CD14-positive monocyte (primary cell): ENCODE measurements at regions not wholly inside any gene's neighbourhood (a gene's known extent, or its start where the extent isn't known, plus 50 kb on each side); places are given as distances from the start of the nearest gene placed in this dataset.

Source experiments
- DNase-seq, 3 donors: peaks; one replicate each; pipeline ENCODE4 v3.0.0-alpha.2; 2011 to 2022
- H2AFZ ChIP-seq: 2 replicates; pipeline ENCODE4 v1.6.0; 2012; ENCODE audit warnings: mild to moderate bottlenecking, low read depth, low read length, inconsistent platforms; ENCODE audit not compliant: insufficient read depth, poor library complexity, severe bottlenecking
- H3K27ac ChIP-seq, 2 donors: 1 replicate in 1 of 2; 2 replicates in 1 of 2; pipeline ENCODE4 v1.5.1; 2012 to 2013; ENCODE audit warnings: low read length in 2 of 2, control low read depth in 1 of 2, inconsistent platforms in 1 of 2, low read depth in 1 of 2, mild to moderate bottlenecking in 1 of 2
- H3K27me3 ChIP-seq, 2 donors: one replicate each; pipeline versions ENCODE4 v1.6.0 to v1.6.1; 2011 to 2013; ENCODE audit warnings: low read length in 2 of 2; ENCODE audit not compliant: control insufficient read depth in 2 of 2, insufficient read depth in 2 of 2
- H3K36me3 ChIP-seq, 2 donors: replicated peaks in 1 of 2; 1 replicate in 1 of 2; 2 replicates in 1 of 2; pipeline versions ENCODE4 v1.5.1 to v1.6.1; 2012 to 2013; ENCODE audit warnings: low read length in 2 of 2, control low read depth in 1 of 2, inconsistent platforms in 1 of 2, mild to moderate bottlenecking in 1 of 2; ENCODE audit not compliant: insufficient read depth in 2 of 2, control insufficient read depth in 1 of 2
- H3K4me1 ChIP-seq, 2 donors: 1 replicate in 1 of 2; 2 replicates in 1 of 2; pipeline versions ENCODE4 v1.5.1 to v1.6.1; 2012 to 2013; ENCODE audit warnings: low read length in 2 of 2, control low read depth in 1 of 2, inconsistent platforms in 1 of 2, mild to moderate bottlenecking in 1 of 2, moderate library complexity in 1 of 2; ENCODE audit not compliant: insufficient read depth in 2 of 2, control insufficient read depth in 1 of 2
- H3K4me2 ChIP-seq: replicated peaks from 2 replicates; pipeline ENCODE3; 2012; ENCODE audit warnings: low read length, moderate library complexity, mild to moderate bottlenecking; ENCODE audit not compliant: poor library complexity, severe bottlenecking; ENCODE audit errors: extremely low read depth
- H3K4me3 ChIP-seq, 3 experiments: fragments of 200-600 bp in 1 of 3; sonication (generic) in 1 of 3; replicated peaks in 1 of 3; 1 replicate in 2 of 3; 2 replicates in 1 of 3; pipeline ENCODE4 v1.5.1; 2011 to 2013; ENCODE audit warnings: low read length in 3 of 3, mild to moderate bottlenecking in 3 of 3, control low read depth in 2 of 3, low read depth in 2 of 3, inconsistent platforms in 1 of 3, moderate library complexity in 1 of 3
- H3K79me2 ChIP-seq: 2 replicates; pipeline ENCODE4 v1.6.0; 2012; ENCODE audit warnings: mild to moderate bottlenecking, control low read depth, inconsistent platforms, low read length, moderate library complexity; ENCODE audit not compliant: insufficient read depth
- H3K9ac ChIP-seq: 2 replicates; pipeline ENCODE4 v1.6.0; 2017; ENCODE audit warnings: low read length, mild to moderate bottlenecking; ENCODE audit not compliant: insufficient read depth, poor library complexity, severe bottlenecking
- H3K9me3 ChIP-seq, 2 donors: replicated peaks in 1 of 2; 1 replicate in 1 of 2; 2 replicates in 1 of 2; pipeline versions ENCODE4 v1.5.1 to v1.6.1; 2012 to 2013; ENCODE audit warnings: low read length in 2 of 2, control low read depth in 1 of 2; ENCODE audit not compliant: control insufficient read depth in 1 of 2, insufficient read depth in 1 of 2
- H4K20me1 ChIP-seq: 2 replicates; pipeline ENCODE4 v1.6.0; 2012; ENCODE audit warnings: mild to moderate bottlenecking, low read length, control low read depth, moderate library complexity; ENCODE audit not compliant: insufficient read depth
- H3K27ac Mint-ChIP-seq, 7 donors: one replicate each; pipeline ENCODE4 v1.8.0; 2020; ENCODE audit warnings: mild to moderate bottlenecking in 7 of 7, mixed read lengths in 7 of 7, moderate library complexity in 6 of 7, inconsistent platforms in 2 of 7
- H3K27me3 Mint-ChIP-seq, 3 donors: one replicate each; pipeline ENCODE4 v1.8.0; 2021 to 2022; ENCODE audit warnings: low read depth in 3 of 3, mild to moderate bottlenecking in 3 of 3, mixed read lengths in 3 of 3, moderate library complexity in 3 of 3, inconsistent platforms in 1 of 3
- H3K36me3 Mint-ChIP-seq, 2 donors: one replicate each; pipeline ENCODE4 v1.8.0; 2020; ENCODE audit warnings: mixed read lengths in 2 of 2, inconsistent platforms in 1 of 2, mild to moderate bottlenecking in 1 of 2
- H3K4me1 Mint-ChIP-seq: one replicate; pipeline ENCODE4 v1.8.0; 2020; ENCODE audit warnings: mild to moderate bottlenecking, mixed read lengths
- H3K4me3 Mint-ChIP-seq, 2 donors: one replicate each; pipeline ENCODE4 v1.8.0; 2020; ENCODE audit warnings: mild to moderate bottlenecking in 2 of 2, mixed read lengths in 2 of 2, moderate library complexity in 1 of 2
- H3K9me3 Mint-ChIP-seq, 7 donors: one replicate each; pipeline ENCODE4 v1.8.0; 2020 to 2022; ENCODE audit warnings: mixed read lengths in 7 of 7, mild to moderate bottlenecking in 6 of 7, moderate library complexity in 6 of 7, inconsistent platforms in 2 of 7
- WGBS: methylation state at CpG from one replicate; pipeline ENCODE4 v1.1.5; 2013; ENCODE audit warnings: missing lambda C conversion rate; ENCODE audit not compliant: insufficient coverage; 5-methylcytosine and 5-hydroxymethylcytosine counted together
- intact Hi-C, 2 donors: fragments of 100-400 bp; cut with micrococcal nuclease; formaldehyde crosslinking; loops; one replicate each; pipeline versions ENCODE4 v1.15.0 to v1.15.1; 2023
- TF ChIP-seq, protein P1 (sequence below): fragments of 200-600 bp; IDR thresholded peaks from one replicate; pipeline ENCODE4 v1.8.0; 2022; ENCODE audit warnings: antibody characterized with exemption, mild to moderate bottlenecking

DNA sequence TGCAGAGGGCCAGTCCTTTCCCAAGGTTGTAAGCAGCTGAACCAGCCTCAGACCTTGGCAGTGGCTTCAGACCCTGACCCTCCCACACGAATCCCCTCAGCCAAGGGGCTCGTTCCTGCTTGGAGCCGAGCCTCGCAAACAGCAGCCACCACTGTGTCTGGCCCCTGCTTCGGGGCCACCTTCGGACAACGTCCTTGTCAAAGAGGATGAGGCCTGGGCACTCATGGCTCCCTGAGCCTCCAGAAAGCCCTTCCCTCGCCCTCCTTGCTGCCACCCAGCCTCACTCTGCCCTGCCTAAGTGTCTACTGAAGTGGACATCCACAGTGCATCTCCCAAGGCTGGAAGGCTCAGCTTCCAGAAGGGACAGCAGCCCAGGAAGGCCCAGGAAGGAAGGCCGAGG lies 161.7 kb downstream of the OLFM1 start:
- no peaks in the 10 kb centered on the region for H3K9me3 ChIP-seq
- H3K79me2 ChIP-seq, result no peaks in the 10 kb centered on the region
- no peak overlapping the region for H2AFZ ChIP-seq
- H3K4me2 ChIP-seq, result no peak overlapping the region
- no peaks in the 10 kb centered on the region for H4K20me1 ChIP-seq
- WGBS, result 91% methylated on average over 8 of the region's 9 CpGs
- Mint-ChIP-seq H3K27ac (no peak overlapping the region), H3K4me1 (no peaks in the 10 kb centered on the region), H3K27me3 (peaks cover 10 to 26% (median 11%) of the 10 kb centered on the region in 3 donors), H3K4me3 (no peak overlapping the region), H3K36me3 (no peaks in the 10 kb centered on the region), H3K9me3 (peaks cover 0 to 3% (median 0%) of the 10 kb centered on the region in 7 donors)
- intact Hi-C loops, result no loop called here
- H3K4me3 ChIP-seq, result no peak overlapping the region
- no peaks in the 10 kb centered on the region for H3K36me3 ChIP-seq
- H3K9ac ChIP-seq, result no peak overlapping the region
- TF ChIP-seq, protein P1, sequence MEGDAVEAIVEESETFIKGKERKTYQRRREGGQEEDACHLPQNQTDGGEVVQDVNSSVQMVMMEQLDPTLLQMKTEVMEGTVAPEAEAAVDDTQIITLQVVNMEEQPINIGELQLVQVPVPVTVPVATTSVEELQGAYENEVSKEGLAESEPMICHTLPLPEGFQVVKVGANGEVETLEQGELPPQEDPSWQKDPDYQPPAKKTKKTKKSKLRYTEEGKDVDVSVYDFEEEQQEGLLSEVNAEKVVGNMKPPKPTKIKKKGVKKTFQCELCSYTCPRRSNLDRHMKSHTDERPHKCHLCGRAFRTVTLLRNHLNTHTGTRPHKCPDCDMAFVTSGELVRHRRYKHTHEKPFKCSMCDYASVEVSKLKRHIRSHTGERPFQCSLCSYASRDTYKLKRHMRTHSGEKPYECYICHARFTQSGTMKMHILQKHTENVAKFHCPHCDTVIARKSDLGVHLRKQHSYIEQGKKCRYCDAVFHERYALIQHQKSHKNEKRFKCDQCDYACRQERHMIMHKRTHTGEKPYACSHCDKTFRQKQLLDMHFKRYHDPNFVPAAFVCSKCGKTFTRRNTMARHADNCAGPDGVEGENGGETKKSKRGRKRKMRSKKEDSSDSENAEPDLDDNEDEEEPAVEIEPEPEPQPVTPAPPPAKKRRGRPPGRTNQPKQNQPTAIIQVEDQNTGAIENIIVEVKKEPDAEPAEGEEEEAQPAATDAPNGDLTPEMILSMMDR, result no peak
- DNase-seq, result no peak
- no peak overlapping the region for H3K27ac ChIP-seq
- peaks cover 0 to 9% of the 10 kb centered on the region in 2 donors for H3K27me3 ChIP-seq
- no peaks in the 10 kb centered on the region for H3K4me1 ChIP-seq

DNA sequence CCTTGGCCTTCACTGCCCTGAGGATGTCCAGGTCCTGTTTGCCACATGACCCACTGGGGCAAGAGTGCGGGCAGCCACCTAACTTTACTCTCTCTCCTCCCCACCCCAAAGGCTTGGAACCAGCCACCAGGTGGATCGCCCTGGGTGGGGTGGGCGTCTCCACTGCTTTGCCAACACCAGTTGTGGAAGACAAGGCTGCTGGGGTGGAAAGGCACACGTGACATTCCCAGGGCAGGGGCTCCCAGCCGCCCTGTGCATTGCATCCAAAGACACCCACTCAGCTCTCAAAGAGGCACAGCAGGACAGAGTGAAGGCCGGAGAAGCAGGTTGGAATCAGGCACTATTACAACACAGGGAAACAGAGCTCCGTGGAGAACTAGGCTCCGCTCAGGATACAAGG lies 162.2 kb downstream of the OLFM1 start:
- H3K4me3 Mint-ChIP-seq, result no peak overlapping the region
- no peak overlapping the region for H3K9ac ChIP-seq
- no peak overlapping the region for H2AFZ ChIP-seq
- H3K9me3 Mint-ChIP-seq, result peaks cover 0 to 3% (median 0%) of the 10 kb centered on the region in 7 donors
- no peak for DNase-seq
- no peak overlapping the region for H3K27ac Mint-ChIP-seq
- H3K36me3 Mint-ChIP-seq, result no peaks in the 10 kb centered on the region
- no peaks in the 10 kb centered on the region for H3K36me3 ChIP-seq
- peaks cover 0 to 9% of the 10 kb centered on the region in 2 donors for H3K27me3 ChIP-seq
- H3K27me3 Mint-ChIP-seq, result peaks cover 10 to 26% (median 14%) of the 10 kb centered on the region in 3 donors
- no peaks in the 10 kb centered on the region for H3K79me2 ChIP-seq
- no peaks in the 10 kb centered on the region for H3K4me1 ChIP-seq
- WGBS, result no CpG with 5 or more reads among the region's 8 CpGs
- TF ChIP-seq, protein P1, result no peak
- H3K4me3 ChIP-seq, result no peak overlapping the region
- no peaks in the 10 kb centered on the region for H4K20me1 ChIP-seq
- H3K9me3 ChIP-seq, result no peaks in the 10 kb centered on the region
- H3K27ac ChIP-seq, result no peak overlapping the region
- no peak overlapping the region for H3K4me2 ChIP-seq
- intact Hi-C loops, result no loop called here
- H3K4me1 Mint-ChIP-seq, result no peaks in the 10 kb centered on the region
